ENCODE measurements at regions not wholly inside any gene's neighbourhood (a gene's known extent, or its start where the extent isn't known, plus 50 kb on each side); places are given as distances from the start of the nearest gene placed in this dataset.
"Not testable (repeated sequence)": the region's sequence is repeated elsewhere in the genome, so short reads cannot be mapped to it uniquely, and the experiment has no call there.

- in situ Hi-C loops (cut with HindIII; ENCODE audit: low sequenced_read_pairs) = no loop called here
Observed at GRCh38 chr5:111836426-111836825, 79.4 kb upstream of the NREP start.

DNA sequence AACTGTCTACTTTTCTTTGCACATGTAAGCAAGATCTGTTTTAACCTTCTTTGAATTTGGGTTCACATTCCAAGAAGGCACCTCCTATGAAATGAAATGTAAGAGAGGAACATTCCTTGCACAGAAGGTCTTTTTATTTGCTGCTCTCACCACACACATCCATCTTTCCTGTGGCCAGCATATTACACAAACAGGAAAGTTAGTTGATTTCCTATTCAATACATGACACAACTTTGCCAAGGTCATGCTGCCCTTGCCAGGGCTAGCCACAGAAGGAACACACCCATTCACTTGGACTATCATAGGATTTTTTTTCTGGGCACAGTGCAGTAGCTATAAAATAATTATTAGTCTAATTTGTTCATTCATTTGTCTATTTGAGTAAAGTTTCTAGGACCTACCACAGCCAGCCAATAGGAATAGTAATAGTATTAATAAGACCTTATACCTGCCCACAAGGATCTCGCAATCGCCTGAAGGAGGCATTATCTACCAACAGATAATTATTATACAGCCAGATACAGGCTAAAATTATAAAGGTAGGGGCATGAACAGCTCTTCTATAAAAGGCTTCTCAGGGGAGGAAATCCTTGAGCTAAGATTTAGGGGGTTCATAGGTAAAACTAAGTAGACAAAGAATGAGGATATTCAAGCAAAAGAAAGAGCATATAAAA lies 78.1 kb upstream of the NREP start:
- in situ Hi-C loops (cut with HindIII; ENCODE audit: low sequenced_read_pairs) = no loop called here

DNA sequence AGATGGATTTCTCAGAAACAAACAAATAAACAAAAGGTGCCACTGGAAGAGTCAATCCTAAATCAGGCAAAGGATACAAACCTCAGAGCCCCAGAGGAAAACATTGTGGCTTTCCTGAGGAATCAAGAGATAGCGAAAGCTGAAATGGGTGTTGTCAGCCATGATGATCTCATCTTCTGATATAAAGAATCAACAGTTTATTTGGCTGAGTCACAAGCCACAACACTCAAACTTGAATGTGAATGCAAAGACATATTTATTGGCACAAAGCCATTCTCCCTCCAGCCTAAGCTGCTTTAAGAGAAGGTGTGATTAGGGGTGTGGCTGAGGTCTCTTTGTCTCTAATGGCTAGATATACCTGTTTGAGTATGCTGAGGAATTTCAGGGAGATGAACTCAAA lies 73.3 kb upstream of the NREP start:
- in situ Hi-C loops (cut with HindIII; ENCODE audit: low sequenced_read_pairs) = no loop called here

DNA sequence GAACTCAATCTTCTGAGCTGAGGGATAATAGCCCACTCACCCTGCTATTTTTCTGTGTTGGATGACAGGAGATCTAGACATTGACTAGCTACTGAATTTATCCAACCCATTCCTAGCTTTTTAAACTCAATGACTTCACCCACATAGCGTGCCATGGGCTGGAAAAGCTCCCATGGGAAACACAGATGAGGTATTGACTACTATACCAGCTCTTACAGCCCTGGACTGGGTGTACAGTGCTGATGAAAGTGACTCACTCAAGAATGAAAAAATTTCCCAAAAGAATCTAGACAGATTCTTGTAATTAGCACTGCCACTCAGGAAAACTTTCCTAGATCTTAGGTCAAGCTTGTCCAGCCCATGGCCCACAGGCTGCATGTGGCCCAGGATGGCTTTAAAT lies 72.7 kb upstream of the NREP start:
- in situ Hi-C loops (cut with HindIII; ENCODE audit: low sequenced_read_pairs) = no loop called here

DNA sequence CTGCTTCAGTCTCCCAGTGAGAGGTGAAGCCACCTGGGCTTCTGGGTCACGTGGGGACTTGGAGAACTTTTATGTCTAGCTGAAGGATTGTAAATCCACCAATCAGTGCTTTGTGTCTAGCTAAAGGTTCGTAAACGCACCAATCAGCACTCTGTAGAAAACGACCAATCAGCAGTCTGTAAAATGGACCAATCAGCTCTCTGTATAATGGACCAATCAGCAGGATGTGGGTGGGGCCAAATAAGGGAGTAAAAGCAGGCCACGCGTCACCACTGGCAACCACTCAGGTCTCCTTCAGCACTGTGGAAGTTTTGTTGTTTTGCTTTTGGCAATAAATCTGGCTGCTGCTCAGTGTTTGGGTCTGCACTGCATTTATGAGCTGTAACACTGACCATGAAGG lies 69.1 kb upstream of the NREP start:
- in situ Hi-C loops (cut with HindIII; ENCODE audit: low sequenced_read_pairs) = no loop called here

DNA sequence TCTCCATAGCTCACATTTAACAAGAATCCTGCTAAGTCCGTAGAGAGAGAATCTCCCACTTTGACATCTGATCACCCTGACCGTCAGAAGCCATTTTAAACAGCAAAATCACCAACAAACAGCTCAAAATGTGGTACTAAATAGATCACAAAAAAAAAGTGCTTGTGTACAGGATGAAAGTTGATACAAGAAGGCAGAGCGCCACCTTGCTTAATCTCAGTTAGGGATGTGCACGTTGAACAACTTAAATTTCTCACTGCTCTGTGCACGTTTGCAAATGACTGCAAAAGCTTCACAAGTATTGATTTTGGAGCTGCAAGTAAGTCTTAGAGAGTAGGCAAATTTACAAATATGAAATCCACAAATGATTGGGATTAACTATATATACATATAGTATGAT lies 63.1 kb upstream of the NREP start:
- in situ Hi-C loops (cut with HindIII; ENCODE audit: low sequenced_read_pairs) = no loop called here

GRCh38 chr5:111819028-111819427 lies 62.0 kb upstream of the NREP start:
- in situ Hi-C loops (cut with HindIII; ENCODE audit: low sequenced_read_pairs) = not testable (repeated sequence)

- in situ Hi-C loops (cut with HindIII; ENCODE audit: low sequenced_read_pairs) = no loop called here
Observed at GRCh38 chr5:111813537-111813936, 56.5 kb upstream of the NREP start.

DNA sequence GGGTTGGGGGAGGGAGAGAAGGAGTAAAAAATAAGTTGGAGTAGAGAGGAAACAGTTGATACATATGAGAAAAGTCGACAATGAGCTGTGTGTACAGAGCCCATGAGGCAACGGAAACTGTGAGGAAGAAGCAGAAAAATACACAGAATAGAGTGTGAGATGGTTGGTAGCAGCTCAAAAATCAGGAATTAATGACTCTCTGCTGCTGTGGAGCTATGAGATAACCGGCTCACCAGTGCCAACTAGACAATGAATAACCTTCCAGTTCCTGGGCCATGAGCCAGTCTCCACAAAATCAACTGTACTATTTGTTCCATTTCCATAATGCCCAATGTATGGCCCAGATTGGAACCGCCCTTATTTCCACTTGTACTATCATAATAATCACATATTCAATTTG lies 53.1 kb upstream of the NREP start:
- in situ Hi-C loops (cut with HindIII; ENCODE audit: low sequenced_read_pairs) = no loop called here
